ENCODE measurements at regions not wholly inside any gene's neighbourhood (a gene's known extent, or its start where the extent isn't known, plus 50 kb on each side); places are given as distances from the start of the nearest gene placed in this dataset.

DNA sequence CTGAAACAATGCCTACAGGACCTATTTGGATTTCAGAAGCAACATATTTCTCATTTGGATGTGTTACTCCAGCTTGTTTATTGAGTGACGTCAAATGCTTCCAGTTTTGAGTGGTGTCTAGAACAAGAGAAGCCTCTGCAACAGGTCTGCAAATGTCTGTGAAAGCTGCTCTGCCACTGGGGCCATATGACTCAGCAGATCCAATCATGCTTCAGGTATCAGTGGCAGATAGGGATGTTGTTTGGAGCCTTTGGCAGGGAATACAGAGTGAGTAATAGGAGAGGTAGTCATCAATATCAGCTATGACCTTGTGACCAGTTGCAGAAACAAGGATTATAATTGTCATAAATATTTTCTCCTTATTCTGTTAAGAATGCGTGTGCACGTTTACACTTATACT, 141.1 kb upstream of the ZXDA start:
- H3K4me1 ChIP-seq (ENCODE audit: insufficient read depth): no peaks in the 10 kb centered on the region
- no peak overlapping the region for H3K4me3 ChIP-seq
- intact Hi-C loops (cut with DNase I): no loop called here
- no peaks in the 10 kb centered on the region for H3K36me3 ChIP-seq
- H3K27me3 ChIP-seq: no peaks in the 10 kb centered on the region
- DNase-seq: no peak
- H3K27ac ChIP-seq: no peak overlapping the region
- TF ChIP-seq POLR2A (IDR thresholded peaks at IDR 0.05) (no peak), EP300 (IDR thresholded peaks at IDR 0.05) (no peak)
- TF ChIP-seq, protein P1, sequence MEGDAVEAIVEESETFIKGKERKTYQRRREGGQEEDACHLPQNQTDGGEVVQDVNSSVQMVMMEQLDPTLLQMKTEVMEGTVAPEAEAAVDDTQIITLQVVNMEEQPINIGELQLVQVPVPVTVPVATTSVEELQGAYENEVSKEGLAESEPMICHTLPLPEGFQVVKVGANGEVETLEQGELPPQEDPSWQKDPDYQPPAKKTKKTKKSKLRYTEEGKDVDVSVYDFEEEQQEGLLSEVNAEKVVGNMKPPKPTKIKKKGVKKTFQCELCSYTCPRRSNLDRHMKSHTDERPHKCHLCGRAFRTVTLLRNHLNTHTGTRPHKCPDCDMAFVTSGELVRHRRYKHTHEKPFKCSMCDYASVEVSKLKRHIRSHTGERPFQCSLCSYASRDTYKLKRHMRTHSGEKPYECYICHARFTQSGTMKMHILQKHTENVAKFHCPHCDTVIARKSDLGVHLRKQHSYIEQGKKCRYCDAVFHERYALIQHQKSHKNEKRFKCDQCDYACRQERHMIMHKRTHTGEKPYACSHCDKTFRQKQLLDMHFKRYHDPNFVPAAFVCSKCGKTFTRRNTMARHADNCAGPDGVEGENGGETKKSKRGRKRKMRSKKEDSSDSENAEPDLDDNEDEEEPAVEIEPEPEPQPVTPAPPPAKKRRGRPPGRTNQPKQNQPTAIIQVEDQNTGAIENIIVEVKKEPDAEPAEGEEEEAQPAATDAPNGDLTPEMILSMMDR (IDR thresholded peaks at IDR 0.05): no peak
- no peaks in the 10 kb centered on the region for H3K9me3 ChIP-seq
- 41 to 49% (median 49%) methylated on average over 3 of the region's 3 CpGs for WGBS, 3 donors

DNA sequence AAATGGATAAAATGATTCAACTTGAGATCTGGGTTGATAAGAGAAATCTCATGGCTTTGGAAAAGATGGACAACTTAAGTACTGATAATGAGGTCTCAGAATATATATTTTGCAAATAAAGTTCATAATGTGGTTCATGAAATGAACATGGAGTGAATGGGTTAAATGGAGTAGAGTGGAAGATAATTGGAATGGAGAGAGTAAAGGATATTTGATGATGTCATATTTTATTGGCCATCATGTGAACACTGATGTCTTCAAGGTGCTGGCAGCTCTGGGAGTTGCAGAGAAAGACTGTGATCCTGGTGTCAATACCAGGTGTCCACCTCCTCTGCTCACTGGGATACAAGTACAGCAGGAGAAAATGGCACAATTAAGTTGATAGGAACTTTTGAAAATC, 133.9 kb upstream of the ZXDA start:
- Histone ChIP-seq H3K4me1 (ENCODE audit: insufficient read depth) (no peaks in the 10 kb centered on the region), H3K27me3 (no peaks in the 10 kb centered on the region), H3K9me3 (no peaks in the 10 kb centered on the region), H3K4me3 (no peak overlapping the region), H3K36me3 (no peaks in the 10 kb centered on the region), H3K27ac (no peak overlapping the region)
- intact Hi-C loops (cut with DNase I): no loop called here
- no peak for DNase-seq
- TF ChIP-seq POLR2A (IDR thresholded peaks at IDR 0.05): no peak
- TF ChIP-seq EP300 (IDR thresholded peaks at IDR 0.05): no peak
- TF ChIP-seq, protein P1 (IDR thresholded peaks at IDR 0.05): no peak

GRCh38 chrX:58025979-58026378, 115.7 kb upstream of the ZXDA start:
- peak in 1 of 5 donors; percentile 30 for DNase-seq
- WGBS, 3 donors: 14 to 24% (median 21%) methylated on average over 5 of the region's 5 CpGs

DNA sequence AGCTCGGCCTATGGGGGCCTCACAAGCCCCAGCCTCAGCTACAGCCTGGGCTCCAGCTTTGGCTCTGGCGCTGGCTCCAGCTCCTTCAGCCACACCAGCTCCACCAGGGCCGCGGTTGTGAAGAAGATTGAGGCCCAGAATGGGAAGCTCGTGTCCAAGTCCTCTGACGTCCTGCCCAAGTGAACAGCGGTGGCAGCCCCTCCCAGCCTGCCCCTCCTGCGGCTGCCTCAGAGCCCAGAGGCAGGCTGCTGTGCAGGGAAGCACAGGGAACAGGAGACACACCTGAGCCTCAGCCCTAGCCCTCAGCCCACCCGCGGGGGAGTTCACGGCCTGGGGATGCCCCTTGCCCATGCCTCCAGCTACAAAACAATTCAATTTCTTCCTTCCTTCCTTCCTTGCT, 75.7 kb upstream of the ZXDA start:
- Histone ChIP-seq H3K4me1 (ENCODE audit: insufficient read depth) (no peaks in the 10 kb centered on the region), H3K4me3 (no peak overlapping the region), H3K36me3 (no peaks in the 10 kb centered on the region), H3K27me3 (no peaks in the 10 kb centered on the region), H3K9me3 (no peaks in the 10 kb centered on the region), H3K27ac (no peak overlapping the region)
- no peak for DNase-seq
- 71 to 81% (median 77%) methylated on average over 11 of the region's 11 CpGs for WGBS, 3 donors
- TF ChIP-seq EP300 (IDR thresholded peaks at IDR 0.05) (no peak), POLR2A (IDR thresholded peaks at IDR 0.05) (no peak)
- TF ChIP-seq, protein P1 (IDR thresholded peaks at IDR 0.05): no peak
- intact Hi-C loops (cut with DNase I): no loop called here

More at GRCh38 chrX:58025979-58026378, 115.7 kb upstream of the ZXDA start:
- TF ChIP-seq EP300 (IDR thresholded peaks at IDR 0.05) (no peak), POLR2A (IDR thresholded peaks at IDR 0.05) (no peak)
- TF ChIP-seq, protein P1 (IDR thresholded peaks at IDR 0.05): no peak
- intact Hi-C loops (cut with DNase I): no loop called here
- Histone ChIP-seq H3K27ac (no peak overlapping the region), H3K9me3 (no peaks in the 10 kb centered on the region), H3K36me3 (no peaks in the 10 kb centered on the region), H3K27me3 (no peaks in the 10 kb centered on the region), H3K4me3 (no peak overlapping the region), H3K4me1 (ENCODE audit: insufficient read depth) (no peaks in the 10 kb centered on the region)

GRCh38 chrX:57984620-57985019, 74.4 kb upstream of the ZXDA start:
- no peaks in the 10 kb centered on the region for H3K27me3 ChIP-seq
- DNase-seq: no peak
- no peaks in the 10 kb centered on the region for H3K9me3 ChIP-seq
- intact Hi-C loops (cut with DNase I): no loop called here
- H3K4me1 ChIP-seq (ENCODE audit: insufficient read depth): no peaks in the 10 kb centered on the region
- 60 to 76% (median 76%) methylated on average over 3 of the region's 3 CpGs for WGBS, 3 donors
- TF ChIP-seq, protein P1 (IDR thresholded peaks at IDR 0.05): no peak
- TF ChIP-seq EP300 (IDR thresholded peaks at IDR 0.05) (no peak), POLR2A (IDR thresholded peaks at IDR 0.05) (no peak)
- no peaks in the 10 kb centered on the region for H3K36me3 ChIP-seq
- no peak overlapping the region for H3K4me3 ChIP-seq
- no peak overlapping the region for H3K27ac ChIP-seq

All from ovary (tissue), 7 donors.